ENCODE measurements at regions not wholly inside any gene's neighbourhood (a gene's known extent, or its start where the extent isn't known, plus 50 kb on each side); places are given as distances from the start of the nearest gene placed in this dataset.

DNA sequence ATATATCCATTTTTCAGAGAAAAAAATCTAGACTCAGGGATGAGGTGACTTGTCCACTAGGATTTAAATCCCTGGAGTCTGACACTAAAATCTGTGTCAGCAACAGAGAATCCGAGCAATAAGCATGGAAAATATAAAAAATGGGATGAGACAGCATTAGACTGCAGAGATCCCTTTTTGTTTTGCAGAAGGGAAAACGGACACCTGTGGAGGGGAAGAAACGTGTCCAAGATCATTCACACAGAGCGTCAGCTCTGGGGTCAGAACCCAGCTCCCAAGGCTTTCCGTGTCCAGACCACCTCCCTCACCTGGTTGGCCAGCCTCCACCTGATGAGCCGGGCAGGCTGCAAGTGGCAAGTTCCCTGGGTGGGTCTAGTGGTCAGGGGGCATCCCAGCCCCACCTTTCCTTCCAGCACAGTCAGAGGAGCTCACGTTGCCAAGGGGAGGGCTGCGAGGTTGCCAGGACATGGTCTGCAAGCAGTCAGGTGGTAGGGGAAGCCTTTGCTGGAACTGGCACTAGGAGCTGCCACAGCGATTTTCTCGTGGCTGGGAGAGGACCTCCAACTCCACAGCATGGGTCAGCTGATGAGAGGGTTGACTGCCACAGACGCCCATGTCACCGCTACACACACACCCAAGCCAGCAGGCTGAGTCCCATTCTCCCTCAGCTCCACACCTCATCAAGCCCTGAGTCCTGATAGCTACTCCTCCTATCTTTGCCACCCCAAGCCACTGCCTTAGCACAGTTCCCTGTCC, 65.9 kb upstream of the CPLX2 start:
- H3K9me3 ChIP-seq (ENCODE audit: low read depth), result no peaks in the 10 kb centered on the region
- H3K4me3 ChIP-seq, result no peak overlapping the region
- H3K27ac ChIP-seq, result no peak overlapping the region
- no peaks in the 10 kb centered on the region for H3K27me3 ChIP-seq
- H3K36me3 ChIP-seq, result no peaks in the 10 kb centered on the region
- TF ChIP-seq, protein P1, sequence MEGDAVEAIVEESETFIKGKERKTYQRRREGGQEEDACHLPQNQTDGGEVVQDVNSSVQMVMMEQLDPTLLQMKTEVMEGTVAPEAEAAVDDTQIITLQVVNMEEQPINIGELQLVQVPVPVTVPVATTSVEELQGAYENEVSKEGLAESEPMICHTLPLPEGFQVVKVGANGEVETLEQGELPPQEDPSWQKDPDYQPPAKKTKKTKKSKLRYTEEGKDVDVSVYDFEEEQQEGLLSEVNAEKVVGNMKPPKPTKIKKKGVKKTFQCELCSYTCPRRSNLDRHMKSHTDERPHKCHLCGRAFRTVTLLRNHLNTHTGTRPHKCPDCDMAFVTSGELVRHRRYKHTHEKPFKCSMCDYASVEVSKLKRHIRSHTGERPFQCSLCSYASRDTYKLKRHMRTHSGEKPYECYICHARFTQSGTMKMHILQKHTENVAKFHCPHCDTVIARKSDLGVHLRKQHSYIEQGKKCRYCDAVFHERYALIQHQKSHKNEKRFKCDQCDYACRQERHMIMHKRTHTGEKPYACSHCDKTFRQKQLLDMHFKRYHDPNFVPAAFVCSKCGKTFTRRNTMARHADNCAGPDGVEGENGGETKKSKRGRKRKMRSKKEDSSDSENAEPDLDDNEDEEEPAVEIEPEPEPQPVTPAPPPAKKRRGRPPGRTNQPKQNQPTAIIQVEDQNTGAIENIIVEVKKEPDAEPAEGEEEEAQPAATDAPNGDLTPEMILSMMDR (IDR thresholded peaks at IDR 0.05; ENCODE audit: low read depth, low read length), result no peak
- DNase-seq (ENCODE audit: low read depth in 1 of 2, low spot score in 1 of 2), result no peak
- no peaks in the 10 kb centered on the region for H3K4me1 ChIP-seq (ENCODE audit: low read depth)

GRCh38 chr5:175808711-175809110, 62.7 kb upstream of the CPLX2 start:
- Histone ChIP-seq H3K4me3 (no peak overlapping the region), H3K27me3 (no peaks in the 10 kb centered on the region), H3K9me3 (ENCODE audit: low read depth) (no peaks in the 10 kb centered on the region), H3K4me1 (ENCODE audit: low read depth) (no peaks in the 10 kb centered on the region), H3K36me3 (no peaks in the 10 kb centered on the region), H3K27ac (no peak overlapping the region)
- TF ChIP-seq, protein P1 (IDR thresholded peaks at IDR 0.05; ENCODE audit: low read depth, low read length), result no peak
- no peak for DNase-seq (ENCODE audit: low read depth in 1 of 2, low spot score in 1 of 2)

DNA sequence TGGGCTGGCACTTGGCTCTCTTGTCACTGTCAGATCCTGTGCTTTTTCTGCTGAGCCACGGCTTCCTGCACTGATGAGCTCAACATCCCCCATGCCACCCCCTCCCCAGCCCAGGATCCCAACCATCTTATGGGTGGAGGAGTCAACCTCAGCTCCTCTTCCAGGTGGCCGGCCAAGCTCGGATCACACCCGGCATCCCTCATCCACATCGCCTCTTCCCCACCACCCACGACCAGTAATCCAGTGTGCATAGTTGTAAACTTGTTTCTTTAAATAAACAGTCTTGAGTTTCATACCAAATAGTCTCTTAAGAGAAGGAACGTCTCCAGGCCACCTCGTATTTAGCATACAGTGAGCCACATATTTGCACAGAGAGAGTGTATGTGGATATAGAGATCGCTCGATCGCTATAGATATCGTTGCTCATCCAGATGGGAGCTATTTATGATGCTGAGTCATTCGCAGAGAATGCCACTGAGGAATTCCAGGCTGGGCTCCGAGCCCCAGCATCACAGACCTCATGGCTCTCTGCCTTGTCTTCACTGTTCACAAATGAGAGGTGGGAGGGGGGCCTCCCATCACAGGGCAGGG, 61.8 kb upstream of the CPLX2 start:
- TF ChIP-seq, protein P1 (IDR thresholded peaks at IDR 0.05; ENCODE audit: low read depth, low read length), result no peak
- no peaks in the 10 kb centered on the region for H3K27me3 ChIP-seq
- DNase-seq (ENCODE audit: low read depth in 1 of 2, low spot score in 1 of 2), result peak in 1 of 2 donors; percentile 80
- H3K27ac ChIP-seq, result no peak overlapping the region
- H3K4me1 ChIP-seq (ENCODE audit: low read depth), result no peaks in the 10 kb centered on the region
- H3K9me3 ChIP-seq (ENCODE audit: low read depth), result no peaks in the 10 kb centered on the region
- H3K4me3 ChIP-seq, result no peak overlapping the region
- no peaks in the 10 kb centered on the region for H3K36me3 ChIP-seq

GRCh38 chr5:175810457-175810856, 60.9 kb upstream of the CPLX2 start:
- H3K4me3 ChIP-seq, result no peak overlapping the region
- no peaks in the 10 kb centered on the region for H3K36me3 ChIP-seq
- DNase-seq (ENCODE audit: low read depth in 1 of 2, low spot score in 1 of 2), result no peak
- H3K27ac ChIP-seq, result no peak overlapping the region
- TF ChIP-seq, protein P1 (IDR thresholded peaks at IDR 0.05; ENCODE audit: low read depth, low read length), result no peak
- H3K27me3 ChIP-seq, result no peaks in the 10 kb centered on the region
- no peaks in the 10 kb centered on the region for H3K9me3 ChIP-seq (ENCODE audit: low read depth)
- H3K4me1 ChIP-seq (ENCODE audit: low read depth), result no peaks in the 10 kb centered on the region

DNA sequence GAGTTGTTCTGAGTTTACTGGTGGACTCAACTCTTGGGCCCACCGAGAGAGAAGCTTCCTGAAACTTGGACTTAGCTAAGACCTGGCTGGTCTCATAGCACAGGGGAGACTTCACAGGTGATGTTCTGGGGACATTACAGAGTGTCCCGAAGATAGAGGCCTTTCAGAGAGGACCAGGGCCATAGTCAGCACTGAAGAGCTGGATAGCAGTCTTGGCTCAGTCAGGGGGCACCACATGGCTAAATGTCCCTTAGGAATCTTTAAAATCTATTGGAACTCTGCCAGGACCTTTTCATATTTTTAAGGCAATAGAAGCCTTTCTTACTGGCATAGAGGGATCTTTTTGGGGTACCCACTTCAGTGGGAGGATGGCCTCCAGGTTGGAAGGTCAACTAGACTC, 59.8 kb upstream of the CPLX2 start:
- Histone ChIP-seq H3K36me3 (no peaks in the 10 kb centered on the region), H3K27me3 (no peaks in the 10 kb centered on the region), H3K4me3 (no peak overlapping the region), H3K9me3 (ENCODE audit: low read depth) (no peaks in the 10 kb centered on the region), H3K4me1 (ENCODE audit: low read depth) (no peaks in the 10 kb centered on the region), H3K27ac (no peak overlapping the region)
- no peak for DNase-seq (ENCODE audit: low read depth in 1 of 2, low spot score in 1 of 2)
- TF ChIP-seq, protein P1 (IDR thresholded peaks at IDR 0.05; ENCODE audit: low read depth, low read length), result no peak

Data from cardiac muscle cell (in vitro differentiated cells and primary cell).